Progenitor cell of endocrine pancreas (in vitro differentiated cells): ENCODE measurements at regions not wholly inside any gene's neighbourhood (a gene's known extent, or its start where the extent isn't known, plus 50 kb on each side); places are given as distances from the start of the nearest gene placed in this dataset.
"Not testable (repeated sequence)": the region's sequence is repeated elsewhere in the genome, so short reads cannot be mapped to it uniquely, and the experiment has no call there.

Source experiments
- DNase-seq: peaks from one replicate; pipeline ENCODE4 v3.0.0; 2021; ENCODE audit warnings: low spot score; ENCODE audit not compliant: unreplicated experiment
- H3K27ac Mint-ChIP-seq: 2 replicates; pipeline ENCODE4 v1.8.0; 2021; ENCODE audit warnings: mild to moderate bottlenecking, moderate library complexity, mixed read lengths
- H3K27me3 Mint-ChIP-seq: 2 replicates; pipeline ENCODE4 v1.8.0; 2021; ENCODE audit warnings: mixed read lengths
- H3K36me3 Mint-ChIP-seq: 2 replicates; pipeline ENCODE4 v1.8.0; 2022; ENCODE audit warnings: mixed read lengths; ENCODE audit not compliant: insufficient read depth
- H3K4me1 Mint-ChIP-seq: 2 replicates; pipeline ENCODE4 v1.8.0; 2021; ENCODE audit warnings: low read depth, mixed read lengths
- H3K4me3 Mint-ChIP-seq: 2 replicates; pipeline ENCODE4 v1.8.0; 2021; ENCODE audit warnings: low read depth, mild to moderate bottlenecking, moderate library complexity, mixed read lengths
- H3K9me3 Mint-ChIP-seq: 2 replicates; pipeline ENCODE4 v1.8.0; 2021; ENCODE audit warnings: low read depth, mixed read lengths
- TF ChIP-seq, protein P1 (sequence below): fragments of 200-600 bp; sonication (generic); IDR thresholded peaks from one replicate; pipeline ENCODE4 v1.5.0; 2021; ENCODE audit warnings: antibody characterized with exemption, mild to moderate bottlenecking; ENCODE audit not compliant: unreplicated experiment

DNA sequence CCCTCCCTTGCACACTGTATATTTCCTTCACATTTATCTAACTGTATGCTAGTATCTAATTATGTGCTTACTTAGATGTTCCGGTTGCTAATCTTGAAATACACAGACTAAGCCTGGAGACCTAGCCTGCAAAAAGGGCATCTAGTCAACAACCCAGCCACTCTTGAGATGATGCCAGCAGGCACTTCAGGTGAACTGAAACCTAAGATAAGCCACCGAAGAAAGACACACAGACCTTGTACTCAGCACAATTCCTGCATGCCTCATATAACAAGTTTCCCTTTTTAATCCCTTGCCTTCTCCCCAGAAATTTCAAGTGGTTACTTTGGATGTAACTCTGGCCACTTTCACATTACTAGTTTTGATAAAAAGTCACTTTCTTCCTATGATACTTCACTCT lies 2506.6 kb downstream of the ARAP2 start:
- Mint-ChIP-seq H3K36me3 (no peaks in the 10 kb centered on the region), H3K27ac (no peak overlapping the region), H3K9me3 (peaks cover 8% of the 10 kb centered on the region), H3K4me3 (no peak overlapping the region), H3K4me1 (peaks cover 6% of the 10 kb centered on the region), H3K27me3 (no peaks in the 10 kb centered on the region)
- TF ChIP-seq, protein P1, sequence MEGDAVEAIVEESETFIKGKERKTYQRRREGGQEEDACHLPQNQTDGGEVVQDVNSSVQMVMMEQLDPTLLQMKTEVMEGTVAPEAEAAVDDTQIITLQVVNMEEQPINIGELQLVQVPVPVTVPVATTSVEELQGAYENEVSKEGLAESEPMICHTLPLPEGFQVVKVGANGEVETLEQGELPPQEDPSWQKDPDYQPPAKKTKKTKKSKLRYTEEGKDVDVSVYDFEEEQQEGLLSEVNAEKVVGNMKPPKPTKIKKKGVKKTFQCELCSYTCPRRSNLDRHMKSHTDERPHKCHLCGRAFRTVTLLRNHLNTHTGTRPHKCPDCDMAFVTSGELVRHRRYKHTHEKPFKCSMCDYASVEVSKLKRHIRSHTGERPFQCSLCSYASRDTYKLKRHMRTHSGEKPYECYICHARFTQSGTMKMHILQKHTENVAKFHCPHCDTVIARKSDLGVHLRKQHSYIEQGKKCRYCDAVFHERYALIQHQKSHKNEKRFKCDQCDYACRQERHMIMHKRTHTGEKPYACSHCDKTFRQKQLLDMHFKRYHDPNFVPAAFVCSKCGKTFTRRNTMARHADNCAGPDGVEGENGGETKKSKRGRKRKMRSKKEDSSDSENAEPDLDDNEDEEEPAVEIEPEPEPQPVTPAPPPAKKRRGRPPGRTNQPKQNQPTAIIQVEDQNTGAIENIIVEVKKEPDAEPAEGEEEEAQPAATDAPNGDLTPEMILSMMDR = no peak
- DNase-seq = no peak

DNA sequence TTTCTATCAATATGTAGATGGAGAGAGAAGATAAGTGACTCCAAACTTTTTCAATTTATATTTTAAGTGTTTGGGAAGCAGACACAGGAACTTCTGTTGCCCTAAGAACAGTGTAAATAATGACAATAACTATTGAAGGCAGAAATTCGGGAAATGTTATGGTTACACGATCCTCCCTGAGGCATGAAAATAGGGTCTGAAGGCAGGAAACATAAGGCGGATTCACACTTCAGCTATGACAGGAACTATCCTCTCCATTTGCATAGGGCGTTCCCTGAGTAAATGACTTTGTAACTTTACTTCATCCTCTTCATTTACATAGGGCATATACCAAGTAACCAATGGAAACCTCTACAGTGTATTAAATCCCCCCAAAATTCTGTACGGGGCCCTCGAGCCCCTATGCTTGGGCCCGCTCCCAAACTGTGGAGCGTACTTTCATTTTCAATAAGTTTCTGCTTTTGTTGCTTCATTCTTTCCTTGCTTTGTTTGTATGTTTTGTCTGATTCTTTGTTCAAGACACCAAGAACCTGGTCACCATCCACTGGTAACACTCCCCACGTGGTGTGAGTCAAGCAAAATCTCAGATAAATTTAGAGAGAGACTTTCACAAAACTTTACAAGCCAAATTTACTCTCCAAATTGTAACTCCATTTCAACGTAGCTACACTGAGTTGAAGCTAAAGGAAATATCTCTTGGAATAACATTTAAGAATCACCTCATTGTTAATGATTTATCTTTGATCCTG lies 2504.3 kb downstream of the ARAP2 start:
- no peak overlapping the region for H3K4me3 Mint-ChIP-seq
- no peaks in the 10 kb centered on the region for H3K27me3 Mint-ChIP-seq
- H3K27ac Mint-ChIP-seq = no peak overlapping the region
- peaks cover 17% of the 10 kb centered on the region for H3K9me3 Mint-ChIP-seq
- DNase-seq = no peak
- peaks cover 1% of the 10 kb centered on the region for H3K36me3 Mint-ChIP-seq
- peaks cover 6% of the 10 kb centered on the region for H3K4me1 Mint-ChIP-seq
- TF ChIP-seq, protein P1 = no peak

DNA sequence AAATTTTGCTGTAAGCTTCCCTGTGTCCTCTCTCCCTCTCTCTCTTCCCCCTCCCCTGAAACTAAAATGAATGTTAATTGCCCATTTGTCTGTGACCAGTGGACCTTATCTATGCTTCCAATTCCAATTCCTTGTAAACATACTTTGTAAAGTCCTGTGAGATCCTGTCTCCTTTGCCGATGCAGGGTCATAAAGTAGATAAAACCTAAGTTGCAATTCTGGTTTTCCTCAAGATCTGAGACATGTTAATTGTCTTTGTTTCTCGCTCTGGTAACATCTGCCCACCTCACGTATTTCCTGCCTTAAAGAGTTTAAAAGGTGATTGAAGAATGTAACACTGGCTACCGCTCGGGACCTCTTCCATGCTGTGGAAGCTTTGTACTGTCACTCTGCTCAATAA lies 2503.4 kb downstream of the ARAP2 start:
- not testable (repeated sequence) for H3K4me3 Mint-ChIP-seq, DNase-seq, H3K27me3 Mint-ChIP-seq, H3K27ac Mint-ChIP-seq, H3K4me1 Mint-ChIP-seq, H3K36me3 Mint-ChIP-seq
- H3K9me3 Mint-ChIP-seq = peaks cover 20% of the 10 kb centered on the region

DNA sequence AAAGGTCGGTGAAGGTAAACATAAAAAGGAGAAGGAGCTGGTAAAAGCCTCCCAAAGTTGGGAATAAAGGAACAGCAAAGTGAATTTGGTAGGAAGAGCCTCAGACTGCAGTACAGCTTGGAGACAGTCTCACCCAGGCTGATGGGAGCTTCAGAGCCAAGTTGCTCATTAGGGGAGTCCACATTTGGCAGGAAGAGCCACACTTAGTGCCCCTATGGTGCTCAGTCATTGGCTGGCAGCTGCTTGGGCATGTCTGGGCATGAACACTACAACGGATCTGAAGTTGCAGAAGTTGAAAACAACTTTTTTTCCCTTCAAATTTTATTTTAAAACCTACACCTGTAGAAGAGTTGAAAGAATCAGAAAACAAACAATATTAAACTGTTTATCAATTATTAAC lies 2497.3 kb downstream of the ARAP2 start:
- no peak overlapping the region for H3K27ac Mint-ChIP-seq
- H3K4me1 Mint-ChIP-seq = no peaks in the 10 kb centered on the region

DNA sequence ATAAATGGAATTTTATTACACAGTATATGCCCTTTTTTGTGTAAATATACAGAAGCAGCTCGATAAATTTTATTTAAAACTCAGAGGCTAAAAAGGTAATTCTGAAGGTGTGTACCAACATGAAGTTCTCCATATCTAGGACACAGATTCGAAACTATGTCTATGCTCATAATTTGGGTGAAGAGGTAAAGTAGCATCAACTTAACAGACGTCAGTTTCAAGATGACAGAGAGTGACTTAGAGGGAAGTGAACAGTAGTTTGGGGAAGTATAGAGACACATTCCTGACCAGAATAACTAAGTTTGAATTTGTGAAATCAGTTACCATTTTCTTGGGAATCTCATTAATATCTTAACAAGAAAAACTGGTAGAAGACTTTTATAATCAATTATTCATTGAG lies 2493.3 kb downstream of the ARAP2 start:
- TF ChIP-seq, protein P1 = no peak
- H3K36me3 Mint-ChIP-seq = no peaks in the 10 kb centered on the region
- no peak for DNase-seq
- no peak overlapping the region for H3K4me3 Mint-ChIP-seq
- H3K27me3 Mint-ChIP-seq = no peaks in the 10 kb centered on the region
- H3K4me1 Mint-ChIP-seq = no peaks in the 10 kb centered on the region
- H3K27ac Mint-ChIP-seq = no peak overlapping the region
- H3K9me3 Mint-ChIP-seq = no peaks in the 10 kb centered on the region

More for the DNA sequence above, 2497.3 kb downstream of the ARAP2 start:
- H3K27me3 Mint-ChIP-seq = no peaks in the 10 kb centered on the region
- TF ChIP-seq, protein P1 = no peak
- no peak for DNase-seq
- H3K36me3 Mint-ChIP-seq = peaks cover 1% of the 10 kb centered on the region
- H3K4me3 Mint-ChIP-seq = no peak overlapping the region
- peaks cover 19% of the 10 kb centered on the region for H3K9me3 Mint-ChIP-seq

DNA sequence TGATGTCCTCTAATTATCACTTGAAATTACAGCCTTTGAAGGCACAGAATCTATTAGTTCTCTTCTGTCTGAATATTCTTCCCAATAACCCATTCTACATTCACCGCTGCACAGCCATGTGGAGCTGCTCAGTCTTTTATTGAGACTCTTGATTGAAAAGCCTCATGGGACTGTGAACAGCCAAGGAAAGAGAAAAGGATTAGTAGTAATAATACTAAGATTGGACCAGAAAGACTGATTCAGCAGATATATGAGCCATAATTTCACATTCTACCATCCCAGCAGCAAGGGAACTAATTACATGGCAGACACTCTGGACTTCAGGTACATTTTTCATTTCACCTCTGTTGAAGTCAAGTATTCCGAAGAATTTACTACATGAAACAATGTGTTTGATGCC lies 2471.7 kb downstream of the ARAP2 start:
- Mint-ChIP-seq H3K4me1 (no peaks in the 10 kb centered on the region), H3K27me3 (no peaks in the 10 kb centered on the region), H3K36me3 (no peaks in the 10 kb centered on the region), H3K4me3 (no peak overlapping the region), H3K9me3 (no peaks in the 10 kb centered on the region), H3K27ac (no peak overlapping the region)
- DNase-seq = no peak
- TF ChIP-seq, protein P1 = no peak
